H9 (cell line): ENCODE measurements at regions not wholly inside any gene's neighbourhood (a gene's known extent, or its start where the extent isn't known, plus 50 kb on each side); places are given as distances from the start of the nearest gene placed in this dataset.

ENCODE experiments used
- DNase-seq: peaks from one replicate; pipeline ENCODE4 v3.0.0-alpha.2; 2017
- H2AFZ ChIP-seq: one replicate; pipeline ENCODE4 v1.6.1; 2013; ENCODE audit warnings: mild to moderate bottlenecking, low read length, control low read depth, moderate library complexity
- H2AK5ac ChIP-seq: 2 replicates; pipeline ENCODE4 v1.6.1; 2013; ENCODE audit warnings: low read length, control low read depth, mixed read lengths; ENCODE audit not compliant: insufficient read length
- H2BK120ac ChIP-seq: one replicate; pipeline ENCODE4 v1.6.1; 2013; ENCODE audit warnings: low read depth, mild to moderate bottlenecking, low read length, control low read depth, inconsistent platforms; ENCODE audit not compliant: poor library complexity, severe bottlenecking
- H2BK12ac ChIP-seq: 2 replicates; pipeline ENCODE4 v1.6.1; 2013; ENCODE audit warnings: low read length, control low read depth, mixed read lengths, low read depth; ENCODE audit not compliant: insufficient read length
- H2BK15ac ChIP-seq: 2 replicates; pipeline ENCODE4 v1.6.1; 2013; ENCODE audit warnings: low read depth, low read length, control low read depth
- H2BK20ac ChIP-seq: one replicate; pipeline ENCODE4 v1.6.1; 2013; ENCODE audit warnings: low read depth, mild to moderate bottlenecking, low read length, control low read depth, inconsistent platforms; ENCODE audit not compliant: poor library complexity, severe bottlenecking
- H2BK5ac ChIP-seq: 2 replicates; pipeline ENCODE4 v1.6.1; 2013; ENCODE audit warnings: low read length, control low read depth, mixed read lengths; ENCODE audit not compliant: insufficient read length
- H3K14ac ChIP-seq: 2 replicates; pipeline ENCODE4 v1.6.1; 2013; ENCODE audit warnings: low read length, control low read depth; ENCODE audit not compliant: insufficient read depth
- H3K18ac ChIP-seq: 2 replicates; pipeline ENCODE4 v1.6.1; 2013; ENCODE audit warnings: low read depth, mild to moderate bottlenecking, mixed read lengths, low read length, control low read depth; ENCODE audit not compliant: insufficient read length
- H3K23ac ChIP-seq: 2 replicates; pipeline ENCODE4 v1.6.1; 2013; ENCODE audit warnings: low read length, control low read depth, mixed read lengths, low read depth; ENCODE audit not compliant: insufficient read length
- H3K23me2 ChIP-seq: 2 replicates; pipeline ENCODE4 v1.6.1; 2013; ENCODE audit warnings: low read depth, mild to moderate bottlenecking, mixed read lengths, low read length, control low read depth; ENCODE audit not compliant: insufficient read length, poor library complexity, severe bottlenecking
- H3K27ac ChIP-seq: 2 replicates; pipeline ENCODE4 v1.5.1; 2013; ENCODE audit warnings: low read length, control low read depth, mixed read lengths, low read depth; ENCODE audit not compliant: insufficient read length
- H3K27me3 ChIP-seq: 2 replicates; pipeline ENCODE4 v1.6.1; 2013; ENCODE audit warnings: low read length, control low read depth, inconsistent platforms; ENCODE audit not compliant: insufficient read depth
- H3K4ac ChIP-seq: 2 replicates; pipeline ENCODE4 v1.6.1; 2013; ENCODE audit warnings: low read depth, mild to moderate bottlenecking, control low read depth, inconsistent platforms, low read length, moderate library complexity
- H3K4me1 ChIP-seq: 2 replicates; pipeline ENCODE4 v1.6.1; 2013; ENCODE audit warnings: low read length, control low read depth, inconsistent platforms; ENCODE audit not compliant: insufficient read depth
- H3K4me2 ChIP-seq: 2 replicates; pipeline ENCODE4 v1.6.1; 2013; ENCODE audit warnings: low read length, control low read depth, mixed read lengths; ENCODE audit not compliant: insufficient read length, insufficient read depth
- H3K56ac ChIP-seq: 2 replicates; pipeline ENCODE4 v1.6.1; 2013; ENCODE audit warnings: low read depth, mild to moderate bottlenecking, mixed read lengths, low read length, control low read depth; ENCODE audit not compliant: insufficient read length
- H3K79me1 ChIP-seq: 2 replicates; pipeline ENCODE4 v1.6.1; 2013; ENCODE audit warnings: low read depth, mild to moderate bottlenecking, moderate library complexity, low read length, control low read depth, inconsistent platforms; ENCODE audit not compliant: insufficient read depth, poor library complexity, severe bottlenecking
- H3K79me2 ChIP-seq: 2 replicates; pipeline ENCODE4 v1.6.1; 2013; ENCODE audit warnings: low read length, control low read depth, inconsistent platforms; ENCODE audit not compliant: insufficient read depth
- H3K9ac ChIP-seq: 2 replicates; pipeline ENCODE4 v1.6.1; 2013; ENCODE audit warnings: low read length, control low read depth, mixed read lengths; ENCODE audit not compliant: insufficient read length; ENCODE audit errors: extremely low read depth
- H3K9me3 ChIP-seq: one replicate; pipeline ENCODE4 v1.6.1; 2013; ENCODE audit warnings: low read depth, low read length, inconsistent platforms; ENCODE audit not compliant: control insufficient read depth
- H3T11ph ChIP-seq: one replicate; pipeline ENCODE4 v1.6.1; 2013; ENCODE audit warnings: mild to moderate bottlenecking, low read length, control low read depth, inconsistent platforms
- H4K20me1 ChIP-seq: one replicate; pipeline ENCODE4 v1.6.1; 2013; ENCODE audit not compliant: control insufficient read depth, insufficient read length, insufficient read depth
- H4K5ac ChIP-seq: 2 replicates; pipeline ENCODE4 v1.6.1; 2013; ENCODE audit warnings: low read depth, mild to moderate bottlenecking, mixed read lengths, low read length, control low read depth; ENCODE audit not compliant: insufficient read length
- H4K8ac ChIP-seq: replicated peaks from 2 replicates; pipeline ENCODE4 v1.6.1; 2013; ENCODE audit warnings: low read length, control low read depth, mixed read lengths, low read depth; ENCODE audit not compliant: insufficient read length
- H4K91ac ChIP-seq: 2 replicates; pipeline ENCODE4 v1.6.1; 2013; ENCODE audit warnings: low read depth, mild to moderate bottlenecking, moderate library complexity, mixed read lengths, low read length, control low read depth; ENCODE audit not compliant: insufficient read length
- H3K27ac Mint-ChIP-seq, 3 experiments: 2 replicates in 2 of 3; 3 replicates in 1 of 3; pipeline ENCODE4 v1.8.0; 2020 to 2021; ENCODE audit warnings: mixed read lengths in 3 of 3, mild to moderate bottlenecking in 1 of 3, moderate library complexity in 1 of 3
- H3K27me3 Mint-ChIP-seq: 2 replicates; pipeline ENCODE4 v1.8.0; 2021; ENCODE audit warnings: low read depth, mild to moderate bottlenecking, moderate library complexity, mixed read lengths
- H3K36me3 Mint-ChIP-seq, 3 experiments: 2 replicates in 2 of 3; 3 replicates in 1 of 3; pipeline ENCODE4 v1.8.0; 2020 to 2021; ENCODE audit warnings: low read depth in 3 of 3, mixed read lengths in 3 of 3; ENCODE audit not compliant: insufficient read depth in 1 of 3
- H3K4me1 Mint-ChIP-seq, 2 experiments: 2 replicates each; pipeline ENCODE4 v1.8.0; 2020; ENCODE audit warnings: mixed read lengths in 2 of 2
- H3K4me3 Mint-ChIP-seq, 2 experiments: 2 replicates in 1 of 2; 3 replicates in 1 of 2; pipeline ENCODE4 v1.8.0; 2020 to 2021; ENCODE audit warnings: mild to moderate bottlenecking in 2 of 2, mixed read lengths in 2 of 2, moderate library complexity in 1 of 2
- H3K9me3 Mint-ChIP-seq, 2 experiments: 2 replicates in 1 of 2; 3 replicates in 1 of 2; pipeline ENCODE4 v1.8.0; 2020; ENCODE audit warnings: mild to moderate bottlenecking in 2 of 2, mixed read lengths in 2 of 2, moderate library complexity in 1 of 2
- WGBS: extraction: QIAGEN DNeasy Blood & Tissue Kit; methylation state at CpG from one replicate; pipeline ENCODE4 v1.1.7; 2013; ENCODE audit warnings: missing lambda C conversion rate, low lambda C conversion rate, mixed read lengths; ENCODE audit not compliant: insufficient read length; ENCODE audit errors: extremely low coverage; 5-methylcytosine and 5-hydroxymethylcytosine counted together
- TF ChIP-seq, protein P1 (sequence below): fragments of 200-600 bp; sonication (generic); conservative IDR thresholded peaks from 3 replicates; pipeline ENCODE4 v1.8.0; 2021; ENCODE audit warnings: antibody characterized with exemption, mild to moderate bottlenecking

DNA sequence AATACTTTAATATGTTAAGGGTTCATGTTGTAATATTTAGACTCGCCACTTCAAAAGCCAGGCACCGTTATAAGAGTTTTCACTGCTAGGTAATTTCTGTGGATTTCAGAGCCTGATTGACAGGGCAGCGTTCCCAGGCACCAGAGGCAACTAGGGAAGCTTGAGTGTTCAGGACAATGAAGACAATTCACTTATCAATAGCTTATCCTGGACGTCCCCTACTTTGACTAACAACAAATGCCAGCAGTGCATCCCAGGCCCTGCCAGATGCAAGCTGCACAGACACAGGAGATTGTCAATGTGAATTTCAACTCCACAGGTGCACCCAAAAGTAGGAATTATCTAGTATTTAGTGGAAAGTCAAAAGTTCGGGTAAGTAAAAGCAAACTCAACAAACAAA is 179.3 kb upstream of the GYPC start:
- Mint-ChIP-seq H3K4me1 (peaks cover 0 to 7% of the 10 kb centered on the region in 2 experiments; a peak in 1 of 4 replicates), H3K36me3 (peaks cover 0 to 9% (median 1%) of the 10 kb centered on the region in 3 experiments; a peak in 3 of 7 replicates), H3K27me3 (no peaks in the 10 kb centered on the region), H3K27ac (no peak overlapping the region), H3K9me3 (peaks cover 14 to 15% of the 10 kb centered on the region in 2 experiments), H3K4me3 (no peak overlapping the region)
- DNase-seq = no peak
- no peak overlapping the region for H4K8ac ChIP-seq
- H3K23ac ChIP-seq = no peak overlapping the region
- H2BK5ac ChIP-seq = no peak overlapping the region
- no peak overlapping the region for H4K5ac ChIP-seq
- no peak overlapping the region for H3K4me2 ChIP-seq
- H3T11ph ChIP-seq = no peak overlapping the region
- no peaks in the 10 kb centered on the region for H3K79me1 ChIP-seq
- no peak overlapping the region for H2AFZ ChIP-seq
- no peak overlapping the region for H4K91ac ChIP-seq
- no peak overlapping the region for H3K14ac ChIP-seq
- no peak overlapping the region for H3K4ac ChIP-seq
- H2BK120ac ChIP-seq = no peak overlapping the region
- H3K79me2 ChIP-seq = no peaks in the 10 kb centered on the region
- no peaks in the 10 kb centered on the region for H3K27me3 ChIP-seq
- H3K23me2 ChIP-seq = no peaks in the 10 kb centered on the region
- H2AK5ac ChIP-seq = no peak overlapping the region
- H3K56ac ChIP-seq = no peak overlapping the region
- H3K9ac ChIP-seq = no peak overlapping the region
- no peaks in the 10 kb centered on the region for H4K20me1 ChIP-seq
- H2BK15ac ChIP-seq = no peak overlapping the region
- no peak overlapping the region for H3K18ac ChIP-seq
- no peak overlapping the region for H2BK12ac ChIP-seq
- no peak overlapping the region for H3K27ac ChIP-seq
- no CpG with 5 or more reads among the region's 5 CpGs for WGBS
- peaks cover 6% of the 10 kb centered on the region for H3K9me3 ChIP-seq
- TF ChIP-seq, protein P1, sequence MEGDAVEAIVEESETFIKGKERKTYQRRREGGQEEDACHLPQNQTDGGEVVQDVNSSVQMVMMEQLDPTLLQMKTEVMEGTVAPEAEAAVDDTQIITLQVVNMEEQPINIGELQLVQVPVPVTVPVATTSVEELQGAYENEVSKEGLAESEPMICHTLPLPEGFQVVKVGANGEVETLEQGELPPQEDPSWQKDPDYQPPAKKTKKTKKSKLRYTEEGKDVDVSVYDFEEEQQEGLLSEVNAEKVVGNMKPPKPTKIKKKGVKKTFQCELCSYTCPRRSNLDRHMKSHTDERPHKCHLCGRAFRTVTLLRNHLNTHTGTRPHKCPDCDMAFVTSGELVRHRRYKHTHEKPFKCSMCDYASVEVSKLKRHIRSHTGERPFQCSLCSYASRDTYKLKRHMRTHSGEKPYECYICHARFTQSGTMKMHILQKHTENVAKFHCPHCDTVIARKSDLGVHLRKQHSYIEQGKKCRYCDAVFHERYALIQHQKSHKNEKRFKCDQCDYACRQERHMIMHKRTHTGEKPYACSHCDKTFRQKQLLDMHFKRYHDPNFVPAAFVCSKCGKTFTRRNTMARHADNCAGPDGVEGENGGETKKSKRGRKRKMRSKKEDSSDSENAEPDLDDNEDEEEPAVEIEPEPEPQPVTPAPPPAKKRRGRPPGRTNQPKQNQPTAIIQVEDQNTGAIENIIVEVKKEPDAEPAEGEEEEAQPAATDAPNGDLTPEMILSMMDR = no peak
- H2BK20ac ChIP-seq = no peak overlapping the region
- no peaks in the 10 kb centered on the region for H3K4me1 ChIP-seq
